MCF 10A (cell line): ENCODE measurements at regions not wholly inside any gene's neighbourhood (a gene's known extent, or its start where the extent isn't known, plus 50 kb on each side); places are given as distances from the start of the nearest gene placed in this dataset.

Experiments
- BruUV-seq: library from RNA; stranded (reverse); fragments of 400-500 nt; replicated peaks from 2 replicates; lab custom pipeline; 2021; lab: Mats Ljungman, UMichigan
- CTCF ChIA-PET: fragments of 300-600 bp; sonication (Branson Sonifier 250); formaldehyde crosslinking; extraction: SDS; loops from one replicate; lab custom pipeline; 2021; ENCODE audit warnings: antibody characterized with exemption, inconsistent platforms; lab: Yijun Ruan, JAX
- POLR2A ChIA-PET: fragments of 300-600, 350-650 bp; sonication (Branson Sonifier 250); formaldehyde crosslinking; extraction: SDS; loops from one replicate; lab custom pipeline; 2020; ENCODE audit warnings: antibody characterized with exemption, inconsistent platforms; lab: Yijun Ruan, JAX
- DNase-seq: peaks from one replicate; pipeline ENCODE4 v3.0.0-alpha.2; 2018; ENCODE audit not compliant: unreplicated experiment
- H3K27ac Mint-ChIP-seq: one replicate; pipeline ENCODE4 v1.8.0; 2022; ENCODE audit warnings: mild to moderate bottlenecking, low read depth, mixed read lengths; ENCODE audit not compliant: unreplicated experiment
- H3K27me3 Mint-ChIP-seq: one replicate; pipeline ENCODE4 v1.8.0; 2022; ENCODE audit warnings: mixed read lengths; ENCODE audit not compliant: insufficient read depth, unreplicated experiment
- H3K36me3 Mint-ChIP-seq: one replicate; pipeline ENCODE4 v1.8.0; 2022; ENCODE audit warnings: mild to moderate bottlenecking, moderate library complexity, mixed read lengths; ENCODE audit not compliant: insufficient read depth, unreplicated experiment
- H3K4me1 Mint-ChIP-seq: one replicate; pipeline ENCODE4 v1.8.0; 2022; ENCODE audit warnings: mixed read lengths; ENCODE audit not compliant: insufficient read depth, unreplicated experiment
- H3K4me3 Mint-ChIP-seq: one replicate; pipeline ENCODE4 v1.8.0; 2022; ENCODE audit warnings: mild to moderate bottlenecking, moderate library complexity, mixed read lengths; ENCODE audit not compliant: unreplicated experiment
- H3K9me3 Mint-ChIP-seq: one replicate; pipeline ENCODE4 v1.8.0; 2022; ENCODE audit warnings: mixed read lengths; ENCODE audit not compliant: unreplicated experiment
- CTCF ChIP-seq: fragments of 200-600 bp; IDR thresholded peaks from one replicate; pipeline ENCODE4 v1.8.0; 2022; ENCODE audit warnings: antibody characterized with exemption, mild to moderate bottlenecking; ENCODE audit not compliant: unreplicated experiment
- intact Hi-C: fragments of 100-400 bp; cut with micrococcal nuclease; formaldehyde crosslinking; loops from 2 replicates; pipeline ENCODE4 v1.14.1; 2022

GRCh38 chr1:29855561-29856160, 619.3 kb downstream of the PTPRU start:
- no peaks in the 10 kb centered on the region for H3K4me1 Mint-ChIP-seq
- H3K4me3 Mint-ChIP-seq, result no peak overlapping the region
- TF ChIP-seq CTCF, result no peak
- no peaks in the 10 kb centered on the region for H3K36me3 Mint-ChIP-seq
- CTCF ChIA-PET, result interaction anchor here (1.2 kb wide), 1 partner anchor 45 kb away, joined by 3 read pairs; no protein-coding TSS in a partner anchor
- BruUV-seq, result no TSS peak
- no peaks in the 10 kb centered on the region for H3K9me3 Mint-ChIP-seq
- H3K27me3 Mint-ChIP-seq, result peaks cover 64% of the 10 kb centered on the region
- POLR2A ChIA-PET, result no interaction called here
- no peak overlapping the region for H3K27ac Mint-ChIP-seq
- intact Hi-C loops, result no loop called here
- no peak for DNase-seq

- Mint-ChIP-seq H3K27me3 (peaks cover 73% of the 10 kb centered on the region), H3K27ac (no peak overlapping the region), H3K4me1 (no peaks in the 10 kb centered on the region), H3K9me3 (no peaks in the 10 kb centered on the region), H3K36me3 (no peaks in the 10 kb centered on the region), H3K4me3 (no peak overlapping the region)
- POLR2A ChIA-PET, result interaction anchor here (0.5 to 0.6 kb wide), 2 partner anchors 16 to 662 kb away, joined by 3 read pairs; no protein-coding TSS in a partner anchor
- intact Hi-C loops, result no loop called here
- no peak for DNase-seq
- CTCF ChIA-PET, result interaction anchor here (0.6 to 1.2 kb wide), 2 partner anchors 44 to 244 kb away, joined by 3 read pairs; no protein-coding TSS in a partner anchor
- TF ChIP-seq CTCF, result no peak
- no TSS peak for BruUV-seq
Measured at GRCh38 chr1:29854700-29855276, 618.5 kb downstream of the PTPRU start.

- intact Hi-C loops, result no loop called here
- no peak for DNase-seq
- Mint-ChIP-seq H3K9me3 (no peaks in the 10 kb centered on the region), H3K27ac (no peak overlapping the region), H3K36me3 (no peaks in the 10 kb centered on the region), H3K4me3 (no peak overlapping the region), H3K4me1 (no peaks in the 10 kb centered on the region), H3K27me3 (peaks cover 81% of the 10 kb centered on the region)
- no TSS peak for BruUV-seq
- no peak for TF ChIP-seq CTCF
- POLR2A ChIA-PET, result no interaction called here
- CTCF ChIA-PET, result interaction anchor here (0.6 kb wide), 1 partner anchor 242 kb away, joined by 3 read pairs; no protein-coding TSS in a partner anchor
Measured at GRCh38 chr1:29853716-29854330, 617.5 kb downstream of the PTPRU start.

GRCh38 chr1:29852248-29852647, 615.9 kb downstream of the PTPRU start:
- no peaks in the 10 kb centered on the region for H3K36me3 Mint-ChIP-seq

More at GRCh38 chr1:29852248-29852647, 615.9 kb downstream of the PTPRU start:
- H3K4me3 Mint-ChIP-seq, result no peak overlapping the region
- no peak overlapping the region for H3K27ac Mint-ChIP-seq
- DNase-seq, result no peak
- H3K9me3 Mint-ChIP-seq, result no peaks in the 10 kb centered on the region
- H3K27me3 Mint-ChIP-seq, result peaks cover 77% of the 10 kb centered on the region
- ChIA-PET CTCF (interaction anchor here (0.9 kb wide), 1 partner anchor 28 kb away, joined by 3 read pairs; no protein-coding TSS in a partner anchor), POLR2A (no interaction called here)
- intact Hi-C loops, result no loop called here
- H3K4me1 Mint-ChIP-seq, result no peaks in the 10 kb centered on the region
- no TSS peak for BruUV-seq
- no peak for TF ChIP-seq CTCF
